Activated CD8-positive, alpha-beta T cell treated with anti-CD3 and anti-CD28 coated beads for 36 hours (primary cell): ENCODE measurements at regions not wholly inside any gene's neighbourhood (a gene's known extent, or its start where the extent isn't known, plus 50 kb on each side); places are given as distances from the start of the nearest gene placed in this dataset.

Experiments
- ATAC-seq: fragments of 200-7000 bp; cut with Tn5 transposase; one replicate; pipeline ENCODE4 v1.10.0; 2021; ENCODE audit warnings: mild to moderate bottlenecking, moderate library complexity
- CTCF ChIA-PET: fragments of 350-600 bp; sonication (Branson Sonifier 250); formaldehyde crosslinking; loops from one replicate; lab custom pipeline; 2021; ENCODE audit warnings: antibody characterized with exemption; lab: Charles Lee
- POLR2A ChIA-PET: fragments of 350-600 bp; sonication (Branson Sonifier 250); formaldehyde crosslinking; loops from one replicate; lab custom pipeline; 2021; ENCODE audit warnings: antibody characterized with exemption; lab: Charles Lee
- DNase-seq: peaks from one replicate; pipeline ENCODE4 v3.0.0-alpha.2; 2020
- H3K27ac Mint-ChIP-seq: one replicate; pipeline ENCODE4 v1.8.0; 2021; ENCODE audit warnings: mild to moderate bottlenecking, mixed read lengths
- H3K27me3 Mint-ChIP-seq: one replicate; pipeline ENCODE4 v1.8.0; 2021; ENCODE audit warnings: mixed read lengths
- H3K36me3 Mint-ChIP-seq: one replicate; pipeline ENCODE4 v1.8.0; 2021; ENCODE audit warnings: low read depth, mixed read lengths
- H3K4me1 Mint-ChIP-seq: one replicate; pipeline ENCODE4 v1.8.0; 2021; ENCODE audit warnings: low read depth, mixed read lengths
- H3K4me3 Mint-ChIP-seq: one replicate; pipeline ENCODE4 v1.8.0; 2021; ENCODE audit warnings: mild to moderate bottlenecking, moderate library complexity, mixed read lengths
- H3K9me3 Mint-ChIP-seq: one replicate; pipeline ENCODE4 v1.8.0; 2021; ENCODE audit warnings: mixed read lengths
- intact Hi-C: fragments of 100-400 bp; cut with micrococcal nuclease; formaldehyde crosslinking; loops from one replicate; pipeline ENCODE4 v1.10.0; 2022
- TF ChIP-seq, protein P1 (sequence below): fragments of 200-600 bp; IDR thresholded peaks from one replicate; pipeline ENCODE4 v1.8.0; 2022; ENCODE audit warnings: antibody characterized with exemption, mild to moderate bottlenecking

- Mint-ChIP-seq H3K4me1 (no peaks in the 10 kb centered on the region), H3K27ac (no peak overlapping the region), H3K4me3 (no peak overlapping the region), H3K36me3 (no peaks in the 10 kb centered on the region), H3K27me3 (no peaks in the 10 kb centered on the region), H3K9me3 (peaks cover 2% of the 10 kb centered on the region)
- TF ChIP-seq, protein P1, sequence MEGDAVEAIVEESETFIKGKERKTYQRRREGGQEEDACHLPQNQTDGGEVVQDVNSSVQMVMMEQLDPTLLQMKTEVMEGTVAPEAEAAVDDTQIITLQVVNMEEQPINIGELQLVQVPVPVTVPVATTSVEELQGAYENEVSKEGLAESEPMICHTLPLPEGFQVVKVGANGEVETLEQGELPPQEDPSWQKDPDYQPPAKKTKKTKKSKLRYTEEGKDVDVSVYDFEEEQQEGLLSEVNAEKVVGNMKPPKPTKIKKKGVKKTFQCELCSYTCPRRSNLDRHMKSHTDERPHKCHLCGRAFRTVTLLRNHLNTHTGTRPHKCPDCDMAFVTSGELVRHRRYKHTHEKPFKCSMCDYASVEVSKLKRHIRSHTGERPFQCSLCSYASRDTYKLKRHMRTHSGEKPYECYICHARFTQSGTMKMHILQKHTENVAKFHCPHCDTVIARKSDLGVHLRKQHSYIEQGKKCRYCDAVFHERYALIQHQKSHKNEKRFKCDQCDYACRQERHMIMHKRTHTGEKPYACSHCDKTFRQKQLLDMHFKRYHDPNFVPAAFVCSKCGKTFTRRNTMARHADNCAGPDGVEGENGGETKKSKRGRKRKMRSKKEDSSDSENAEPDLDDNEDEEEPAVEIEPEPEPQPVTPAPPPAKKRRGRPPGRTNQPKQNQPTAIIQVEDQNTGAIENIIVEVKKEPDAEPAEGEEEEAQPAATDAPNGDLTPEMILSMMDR = no peak
- intact Hi-C loops = no loop called here
- ChIA-PET CTCF (no interaction called here), POLR2A (no interaction called here)
- ATAC-seq (no peak), DNase-seq (no peak)
These were observed 240.3 kb upstream of the BTBD3 start for GRCh38 chr20:11677428-11677827.

- ChIA-PET CTCF (no interaction called here), POLR2A (no interaction called here)
- DNase-seq (no peak), ATAC-seq (no peak)
- Mint-ChIP-seq H3K27me3 (no peaks in the 10 kb centered on the region), H3K36me3 (no peaks in the 10 kb centered on the region), H3K27ac (no peak overlapping the region), H3K4me1 (no peaks in the 10 kb centered on the region), H3K9me3 (peaks cover 2% of the 10 kb centered on the region), H3K4me3 (no peak overlapping the region)
- intact Hi-C loops = no loop called here
- TF ChIP-seq, protein P1 = no peak
These were observed 239.9 kb upstream of the BTBD3 start for GRCh38 chr20:11677836-11678235.

DNA sequence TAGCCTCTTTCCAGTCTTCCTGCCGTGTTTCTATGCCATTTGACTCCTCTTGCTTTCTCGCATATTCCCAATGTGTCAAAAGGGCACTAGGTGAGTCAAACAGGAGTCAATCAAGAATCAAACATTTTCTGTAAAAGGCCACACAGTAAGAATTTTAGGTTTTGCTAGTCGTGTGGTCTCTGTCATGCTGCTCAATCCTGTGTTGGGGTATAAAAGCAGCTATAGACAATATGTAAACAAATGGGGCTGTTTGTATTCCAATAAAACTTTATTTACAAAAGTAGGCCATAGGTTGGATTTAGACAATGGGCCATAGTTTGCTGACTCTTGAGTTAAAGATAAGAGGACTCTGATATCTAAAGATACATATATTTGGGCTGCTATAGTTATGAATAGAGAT lies 235.4 kb upstream of the BTBD3 start:
- intact Hi-C loops = no loop called here
- ATAC-seq (no peak), DNase-seq (no peak)
- no peaks in the 10 kb centered on the region for H3K9me3 Mint-ChIP-seq
- ChIA-PET POLR2A (no interaction called here), CTCF (no interaction called here)
- TF ChIP-seq, protein P1 = no peak
- H3K36me3 Mint-ChIP-seq = no peaks in the 10 kb centered on the region
- H3K27ac Mint-ChIP-seq = no peak overlapping the region
- no peaks in the 10 kb centered on the region for H3K4me1 Mint-ChIP-seq
- H3K27me3 Mint-ChIP-seq = peaks cover 7% of the 10 kb centered on the region
- H3K4me3 Mint-ChIP-seq = no peak overlapping the region

- ChIA-PET CTCF (no interaction called here), POLR2A (no interaction called here)
- H3K27ac Mint-ChIP-seq = no peak overlapping the region
- ATAC-seq (no peak), DNase-seq (no peak)
- H3K4me1 Mint-ChIP-seq = no peaks in the 10 kb centered on the region
- H3K36me3 Mint-ChIP-seq = no peaks in the 10 kb centered on the region
- H3K9me3 Mint-ChIP-seq = no peaks in the 10 kb centered on the region
- peaks cover 11% of the 10 kb centered on the region for H3K27me3 Mint-ChIP-seq
- no peak overlapping the region for H3K4me3 Mint-ChIP-seq
- TF ChIP-seq, protein P1 = no peak
- intact Hi-C loops = no loop called here
These were observed 231.5 kb upstream of the BTBD3 start for GRCh38 chr20:11686195-11686594.

GRCh38 chr20:11686820-11687543 lies 230.7 kb upstream of the BTBD3 start:
- peaks cover 11% of the 10 kb centered on the region for H3K27me3 Mint-ChIP-seq
- TF ChIP-seq, protein P1 = no peak
- H3K36me3 Mint-ChIP-seq = no peaks in the 10 kb centered on the region
- intact Hi-C loops = no loop called here
- no peak overlapping the region for H3K27ac Mint-ChIP-seq
- DNase-seq = no peak
- ChIA-PET POLR2A (no interaction called here), CTCF (no interaction called here)
- no peak for ATAC-seq
- H3K9me3 Mint-ChIP-seq = no peaks in the 10 kb centered on the region
- H3K4me1 Mint-ChIP-seq = no peaks in the 10 kb centered on the region
- no peak overlapping the region for H3K4me3 Mint-ChIP-seq
